ENCODE measurements at regions not wholly inside any gene's neighbourhood (a gene's known extent, or its start where the extent isn't known, plus 50 kb on each side); places are given as distances from the start of the nearest gene placed in this dataset.

GRCh38 chr16:85475691-85476300 lies 137.3 kb upstream of the GSE1 start:
- H3K4me1 Mint-ChIP-seq = peaks cover 0 to 1% (median under 1%) of the 10 kb centered on the region in 3 donors
- no peak overlapping the region for H3K4me3 Mint-ChIP-seq
- H3K36me3 Mint-ChIP-seq = peaks cover 2% of the 10 kb centered on the region

GRCh38 chr16:85476389-85476788 lies 136.7 kb upstream of the GSE1 start:
- H3K4me3 Mint-ChIP-seq = no peak overlapping the region
- no peaks in the 10 kb centered on the region for H3K9me3 Mint-ChIP-seq
- H3K36me3 Mint-ChIP-seq = peaks cover 4% of the 10 kb centered on the region

More at GRCh38 chr16:85475691-85476300, 137.3 kb upstream of the GSE1 start:
- Mint-ChIP-seq H3K9me3 (no peaks in the 10 kb centered on the region), H3K27ac (no peak overlapping the region), H3K27me3 (peaks cover 26% of the 10 kb centered on the region)

GRCh38 chr16:85477801-85478363 lies 135.2 kb upstream of the GSE1 start:
- no peak overlapping the region for H3K4me3 Mint-ChIP-seq

More at GRCh38 chr16:85476389-85476788, 136.7 kb upstream of the GSE1 start:
- H3K27ac Mint-ChIP-seq = no peak overlapping the region
- H3K27me3 Mint-ChIP-seq = peaks cover 29% of the 10 kb centered on the region
- peaks cover 0 to 7% (median 3%) of the 10 kb centered on the region in 3 donors for H3K4me1 Mint-ChIP-seq

GRCh38 chr16:85479972-85480726 lies 133.0 kb upstream of the GSE1 start:
- H3K9me3 Mint-ChIP-seq = no peaks in the 10 kb centered on the region
- peaks cover 4% of the 10 kb centered on the region for H3K36me3 Mint-ChIP-seq
- H3K4me3 Mint-ChIP-seq = peak overlapping the region in 1 of 4 donors; percentile 73
- H3K27me3 Mint-ChIP-seq = peaks cover 19% of the 10 kb centered on the region
- H3K4me1 Mint-ChIP-seq = peaks cover 0 to 8% (median 6%) of the 10 kb centered on the region in 3 donors
- peak overlapping the region in 1 of 3 donors; percentile 76 for H3K27ac Mint-ChIP-seq

More at GRCh38 chr16:85477801-85478363, 135.2 kb upstream of the GSE1 start:
- no peaks in the 10 kb centered on the region for H3K9me3 Mint-ChIP-seq
- H3K4me1 Mint-ChIP-seq = peaks cover 0 to 8% (median 6%) of the 10 kb centered on the region in 3 donors
- no peak overlapping the region for H3K27ac Mint-ChIP-seq
- H3K27me3 Mint-ChIP-seq = peaks cover 28% of the 10 kb centered on the region
- H3K36me3 Mint-ChIP-seq = peaks cover 4% of the 10 kb centered on the region

GRCh38 chr16:85480727-85481101 lies 132.4 kb upstream of the GSE1 start:
- no peaks in the 10 kb centered on the region for H3K9me3 Mint-ChIP-seq

GRCh38 chr16:85481206-85481605 lies 131.9 kb upstream of the GSE1 start:
- Mint-ChIP-seq H3K9me3 (no peaks in the 10 kb centered on the region), H3K27me3 (peaks cover 19% of the 10 kb centered on the region), H3K4me3 (peak overlapping the region in 1 of 4 donors; percentile 29), H3K27ac (no peak overlapping the region), H3K4me1 (peaks cover 0 to 8% (median 6%) of the 10 kb centered on the region in 3 donors), H3K36me3 (peaks cover 4% of the 10 kb centered on the region)

More at GRCh38 chr16:85480727-85481101, 132.4 kb upstream of the GSE1 start:
- H3K27me3 Mint-ChIP-seq = peaks cover 19% of the 10 kb centered on the region
- no peak overlapping the region for H3K4me3 Mint-ChIP-seq
- peaks cover 0 to 8% (median 6%) of the 10 kb centered on the region in 3 donors for H3K4me1 Mint-ChIP-seq
- peaks cover 4% of the 10 kb centered on the region for H3K36me3 Mint-ChIP-seq
- H3K27ac Mint-ChIP-seq = peak overlapping the region in 1 of 3 donors; percentile 76

- Mint-ChIP-seq H3K27me3 (peaks cover 19% of the 10 kb centered on the region), H3K9me3 (no peaks in the 10 kb centered on the region), H3K4me3 (no peak overlapping the region), H3K36me3 (peaks cover 4% of the 10 kb centered on the region), H3K27ac (no peak overlapping the region), H3K4me1 (peaks cover 0 to 8% (median 6%) of the 10 kb centered on the region in 3 donors)
These were observed 131.4 kb upstream of the GSE1 start for GRCh38 chr16:85481738-85482137.

GRCh38 chr16:85483424-85483823 lies 129.7 kb upstream of the GSE1 start:
- Mint-ChIP-seq H3K27me3 (peaks cover 21% of the 10 kb centered on the region), H3K27ac (no peak overlapping the region), H3K4me3 (no peak overlapping the region), H3K36me3 (peaks cover 2% of the 10 kb centered on the region), H3K9me3 (no peaks in the 10 kb centered on the region), H3K4me1 (peaks cover 0 to 8% (median 6%) of the 10 kb centered on the region in 3 donors)

GRCh38 chr16:85484347-85485300 lies 128.5 kb upstream of the GSE1 start:
- Mint-ChIP-seq H3K9me3 (no peaks in the 10 kb centered on the region), H3K4me3 (peak overlapping the region in 1 of 4 donors; percentile 39), H3K36me3 (peaks cover 2% of the 10 kb centered on the region), H3K4me1 (peaks cover 0 to 8% (median 6%) of the 10 kb centered on the region in 3 donors), H3K27me3 (peaks cover 20% of the 10 kb centered on the region), H3K27ac (no peak overlapping the region)

- H3K4me1 Mint-ChIP-seq = peaks cover 0 to 7% (median 6%) of the 10 kb centered on the region in 3 donors
- H3K27ac Mint-ChIP-seq = no peak overlapping the region
- no peak overlapping the region for H3K4me3 Mint-ChIP-seq
- H3K9me3 Mint-ChIP-seq = no peaks in the 10 kb centered on the region
- peaks cover 20% of the 10 kb centered on the region for H3K27me3 Mint-ChIP-seq
- H3K36me3 Mint-ChIP-seq = peaks cover 2% of the 10 kb centered on the region
These were observed 127.7 kb upstream of the GSE1 start for GRCh38 chr16:85485379-85485778.

GRCh38 chr16:85486256-85486915 lies 126.7 kb upstream of the GSE1 start:
- Mint-ChIP-seq H3K9me3 (no peaks in the 10 kb centered on the region), H3K36me3 (no peaks in the 10 kb centered on the region), H3K27me3 (peaks cover 10% of the 10 kb centered on the region), H3K27ac (no peak overlapping the region), H3K4me1 (peaks cover 0 to 5% (median 4%) of the 10 kb centered on the region in 3 donors), H3K4me3 (no peak overlapping the region)

GRCh38 chr16:85488414-85488813 lies 124.7 kb upstream of the GSE1 start:
- no peaks in the 10 kb centered on the region for H3K36me3 Mint-ChIP-seq
- no peak overlapping the region for H3K4me3 Mint-ChIP-seq
- H3K4me1 Mint-ChIP-seq = peaks cover 0 to 5% (median 4%) of the 10 kb centered on the region in 3 donors
- peaks cover 8% of the 10 kb centered on the region for H3K27me3 Mint-ChIP-seq
- H3K9me3 Mint-ChIP-seq = no peaks in the 10 kb centered on the region
- H3K27ac Mint-ChIP-seq = no peak overlapping the region

- Mint-ChIP-seq H3K4me3 (no peak overlapping the region), H3K9me3 (no peaks in the 10 kb centered on the region), H3K36me3 (no peaks in the 10 kb centered on the region), H3K27ac (no peak overlapping the region), H3K27me3 (peaks cover 8% of the 10 kb centered on the region), H3K4me1 (peaks cover 0 to 5% (median 4%) of the 10 kb centered on the region in 3 donors)
These were observed 122.6 kb upstream of the GSE1 start for GRCh38 chr16:85490407-85491057.
